ENCODE measurements at regions not wholly inside any gene's neighbourhood (a gene's known extent, or its start where the extent isn't known, plus 50 kb on each side); places are given as distances from the start of the nearest gene placed in this dataset.

DNA sequence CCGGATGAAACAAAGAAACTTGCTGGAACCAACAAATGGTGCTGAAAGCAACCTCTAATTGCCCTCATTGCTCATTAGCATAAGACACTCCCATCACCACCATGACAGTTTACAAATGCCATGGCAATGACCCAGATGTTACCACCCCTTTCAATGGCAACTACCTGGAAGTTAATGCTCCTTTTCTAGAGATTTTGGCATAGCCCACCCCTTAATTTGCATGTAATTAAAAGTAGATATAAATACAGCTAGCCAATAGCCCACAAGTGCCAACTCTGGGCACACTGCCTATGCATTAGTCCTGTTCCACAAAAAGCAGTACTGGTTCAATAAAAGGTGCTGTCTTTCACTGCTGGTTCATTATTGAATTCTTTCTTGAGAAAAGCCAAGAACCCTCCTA is 410.3 kb upstream of the PPP1R2C start:
- TF ChIP-seq POLR2AphosphoS5 (IDR thresholded peaks at IDR 0.05; ENCODE audit: borderline replicate concordance, low read depth, low read length), result no peak
- TF ChIP-seq EZH2 (IDR thresholded peaks at IDR 0.05), result no peak
- no peak for TF ChIP-seq FOXP2 (optimal IDR thresholded peaks at IDR 0.05; ENCODE audit: control extremely low read depth, extremely low read length, insufficient read depth)

Measured in SK-N-MC (cell line).